Uterus (tissue), 3 donors: ENCODE measurements at regions not wholly inside any gene's neighbourhood (a gene's known extent, or its start where the extent isn't known, plus 50 kb on each side); places are given as distances from the start of the nearest gene placed in this dataset.
"Not testable (repeated sequence)": the region's sequence is repeated elsewhere in the genome, so short reads cannot be mapped to it uniquely, and the experiment has no call there.

Experiments used
- DNase-seq, 2 donors: peaks; one replicate each; pipeline ENCODE4 v3.0.0-alpha.2; 2019 to 2020
- H3K27ac ChIP-seq, 2 donors: fragments of 200-600 bp; sonication (generic); 1 replicate in 1 of 2; 2 replicates in 1 of 2; pipeline ENCODE4 v1.5.1; 2016 to 2018
- H3K27me3 ChIP-seq, 2 donors: fragments of 200-600 bp; sonication (generic); one replicate each; pipeline ENCODE4 v1.5.1; 2018 to 2019; ENCODE audit warnings: control low read depth in 1 of 2
- H3K36me3 ChIP-seq, 2 donors: fragments of 200-600 bp; sonication (generic); one replicate each; pipeline ENCODE4 v1.5.1; 2019; ENCODE audit warnings: control low read depth in 1 of 2
- H3K4me1 ChIP-seq, 2 donors: fragments of 200-600 bp; sonication (generic); one replicate each; pipeline ENCODE4 v1.5.1; 2018 to 2019; ENCODE audit warnings: control low read depth in 1 of 2
- H3K4me3 ChIP-seq, 2 donors: fragments of 200-600 bp; sonication (generic); 1 replicate in 1 of 2; 2 replicates in 1 of 2; pipeline ENCODE4 v1.5.1; 2018 to 2019; ENCODE audit warnings: mild to moderate bottlenecking in 1 of 2
- H3K9me3 ChIP-seq, 2 donors: fragments of 200-600 bp; sonication (generic); one replicate each; pipeline ENCODE4 v1.5.1; 2019; ENCODE audit warnings: control low read depth in 1 of 2
- POLR2A ChIP-seq, 2 donors: fragments of 450-650 bp; IDR thresholded peaks; one replicate each; pipeline ENCODE4 v1.6.1; 2016; ENCODE audit warnings: antibody characterized with exemption in 2 of 2, mild to moderate bottlenecking in 1 of 2, moderate library complexity in 1 of 2
- intact Hi-C: fragments of 100-400 bp; cut with DNase I; formaldehyde crosslinking; loops from one replicate; pipeline ENCODE4 v1.15.1; 2023; ENCODE audit warnings: low total_unique reads
- TF ChIP-seq, protein P1 (sequence below), 4 experiments: fragments of 200-600 bp in 2 of 4; fragments of 450-650 bp in 2 of 4; sonication (generic) in 2 of 4; IDR thresholded peaks; one replicate each; pipeline ENCODE4 v1.5.1; 2016 to 2019; ENCODE audit warnings: antibody characterized with exemption in 4 of 4, mild to moderate bottlenecking in 2 of 4, moderate library complexity in 1 of 4
- donor health status: DM: yes; HTN: yes; CAD: no.

DNA sequence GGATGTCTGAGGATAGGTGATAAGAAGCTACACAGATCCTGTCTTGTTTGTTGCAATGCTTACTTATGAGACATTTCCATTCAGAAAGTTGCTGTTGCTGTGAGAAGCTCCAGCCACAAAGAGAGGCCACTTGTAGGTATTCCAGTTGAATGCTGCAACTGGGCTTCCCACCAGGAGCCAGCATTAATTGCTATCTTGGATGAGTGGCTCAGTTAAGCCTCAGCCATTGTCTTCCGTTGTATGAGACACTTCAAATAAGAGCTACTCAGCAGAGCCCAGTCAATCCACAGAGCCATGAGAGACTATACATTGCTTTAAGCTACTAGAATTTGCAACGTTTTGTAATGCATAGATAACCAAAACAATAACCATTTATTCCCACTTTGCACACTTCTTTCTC, 104.3 kb upstream of the ARRDC3 start:
- Histone ChIP-seq H3K4me3 (no peak overlapping the region), H3K4me1 (no peaks in the 10 kb centered on the region), H3K27ac (no peak overlapping the region), H3K36me3 (no peaks in the 10 kb centered on the region), H3K9me3 (no peaks in the 10 kb centered on the region), H3K27me3 (no peaks in the 10 kb centered on the region)
- intact Hi-C loops = no loop called here
- TF ChIP-seq, protein P1, sequence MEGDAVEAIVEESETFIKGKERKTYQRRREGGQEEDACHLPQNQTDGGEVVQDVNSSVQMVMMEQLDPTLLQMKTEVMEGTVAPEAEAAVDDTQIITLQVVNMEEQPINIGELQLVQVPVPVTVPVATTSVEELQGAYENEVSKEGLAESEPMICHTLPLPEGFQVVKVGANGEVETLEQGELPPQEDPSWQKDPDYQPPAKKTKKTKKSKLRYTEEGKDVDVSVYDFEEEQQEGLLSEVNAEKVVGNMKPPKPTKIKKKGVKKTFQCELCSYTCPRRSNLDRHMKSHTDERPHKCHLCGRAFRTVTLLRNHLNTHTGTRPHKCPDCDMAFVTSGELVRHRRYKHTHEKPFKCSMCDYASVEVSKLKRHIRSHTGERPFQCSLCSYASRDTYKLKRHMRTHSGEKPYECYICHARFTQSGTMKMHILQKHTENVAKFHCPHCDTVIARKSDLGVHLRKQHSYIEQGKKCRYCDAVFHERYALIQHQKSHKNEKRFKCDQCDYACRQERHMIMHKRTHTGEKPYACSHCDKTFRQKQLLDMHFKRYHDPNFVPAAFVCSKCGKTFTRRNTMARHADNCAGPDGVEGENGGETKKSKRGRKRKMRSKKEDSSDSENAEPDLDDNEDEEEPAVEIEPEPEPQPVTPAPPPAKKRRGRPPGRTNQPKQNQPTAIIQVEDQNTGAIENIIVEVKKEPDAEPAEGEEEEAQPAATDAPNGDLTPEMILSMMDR (IDR thresholded peaks at IDR 0.05) = no peak
- TF ChIP-seq POLR2A (IDR thresholded peaks at IDR 0.05) = no peak
- no peak for DNase-seq

DNA sequence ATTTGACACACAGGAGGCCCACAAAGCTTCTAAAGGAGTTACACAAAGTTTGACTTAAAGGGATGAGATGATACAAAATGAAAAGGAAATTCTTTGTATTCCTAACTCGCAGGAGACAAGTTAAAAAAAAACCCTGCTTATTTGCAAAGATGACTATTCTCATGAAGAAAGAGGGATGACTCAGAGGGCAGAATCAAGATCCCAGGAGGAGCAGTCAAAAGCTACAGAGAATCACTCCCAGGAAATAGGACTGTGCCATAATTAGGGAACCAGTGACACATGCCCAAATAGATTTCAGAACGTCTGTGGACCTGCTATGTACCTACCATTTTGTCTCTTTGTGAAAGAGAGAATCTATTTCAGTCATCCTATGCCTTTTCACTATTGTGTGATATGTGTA, 103.5 kb upstream of the ARRDC3 start:
- H3K4me1 ChIP-seq = no peaks in the 10 kb centered on the region
- TF ChIP-seq POLR2A (IDR thresholded peaks at IDR 0.05) = no peak
- TF ChIP-seq, protein P1 (IDR thresholded peaks at IDR 0.05) = no peak
- DNase-seq = no peak
- intact Hi-C loops = no loop called here
- H3K9me3 ChIP-seq = no peaks in the 10 kb centered on the region
- no peak overlapping the region for H3K4me3 ChIP-seq
- H3K27ac ChIP-seq = no peak overlapping the region
- H3K36me3 ChIP-seq = no peaks in the 10 kb centered on the region
- H3K27me3 ChIP-seq = no peaks in the 10 kb centered on the region

DNA sequence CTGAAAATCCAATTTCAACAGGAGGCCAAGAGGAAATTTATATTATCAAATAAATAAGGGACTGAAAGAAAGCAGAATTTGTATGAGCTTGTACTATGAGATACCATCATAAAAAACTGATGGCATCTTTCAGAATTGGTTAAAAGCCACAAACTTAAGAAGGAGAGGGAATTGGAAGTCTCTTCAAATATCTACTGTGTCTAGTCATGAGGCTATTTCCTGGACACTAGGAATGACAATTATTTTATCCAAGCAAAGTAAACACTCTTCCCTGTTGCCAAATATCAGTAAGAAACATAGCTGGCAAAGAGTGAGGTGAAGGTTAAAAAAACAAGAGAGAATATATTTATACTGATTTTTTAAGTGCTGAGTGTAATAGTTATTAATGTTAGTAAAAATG, 101.5 kb upstream of the ARRDC3 start:
- DNase-seq = no peak
- Histone ChIP-seq H3K27me3 (no peaks in the 10 kb centered on the region), H3K27ac (no peak overlapping the region), H3K4me1 (no peaks in the 10 kb centered on the region), H3K9me3 (no peaks in the 10 kb centered on the region), H3K4me3 (no peak overlapping the region), H3K36me3 (no peaks in the 10 kb centered on the region)
- intact Hi-C loops = no loop called here
- TF ChIP-seq POLR2A (IDR thresholded peaks at IDR 0.05) = no peak
- TF ChIP-seq, protein P1 (IDR thresholded peaks at IDR 0.05) = no peak

DNA sequence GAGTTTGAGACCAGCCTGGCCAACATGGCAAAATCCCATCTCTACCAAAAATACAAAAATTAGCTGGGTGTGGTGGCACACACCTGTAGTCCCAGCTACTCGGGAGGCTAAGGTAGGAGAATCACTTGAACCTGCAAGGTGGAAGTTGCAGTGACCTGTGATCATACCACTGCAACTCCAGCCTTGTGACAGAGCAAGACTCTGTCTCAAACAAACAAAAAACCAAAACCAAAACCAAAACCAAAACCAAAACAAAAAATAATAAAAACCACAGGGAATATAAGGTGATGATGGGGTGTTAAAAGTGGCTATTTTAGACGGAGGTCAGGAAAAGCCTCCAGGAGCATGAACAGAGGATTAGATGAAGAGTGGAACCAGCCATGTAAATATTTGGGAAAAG, 96.3 kb upstream of the ARRDC3 start:
- DNase-seq, intact Hi-C loops, H3K36me3 ChIP-seq, H3K27me3 ChIP-seq, H3K27ac ChIP-seq, H3K4me3 ChIP-seq, H3K9me3 ChIP-seq, H3K4me1 ChIP-seq: not testable (repeated sequence)

DNA sequence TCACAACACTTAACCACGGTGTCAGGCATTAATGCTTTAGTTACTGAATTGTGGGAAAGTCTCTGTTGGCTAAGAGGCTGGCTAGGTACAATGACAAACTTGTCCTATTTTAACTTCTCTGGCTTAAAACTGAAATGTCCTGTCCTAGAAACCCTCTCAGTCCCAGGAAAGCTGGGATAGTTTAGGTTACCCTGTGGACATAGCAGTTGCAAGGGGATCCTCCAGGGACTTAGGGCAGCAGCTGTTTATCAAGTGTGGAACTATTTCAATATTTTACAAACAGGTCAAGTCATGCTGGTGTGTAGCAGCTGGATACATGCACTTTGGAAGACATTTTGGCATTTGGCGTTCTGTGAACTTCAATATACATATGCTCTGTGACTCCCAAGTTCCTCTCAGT, 95.0 kb upstream of the ARRDC3 start:
- Histone ChIP-seq H3K27ac (no peak overlapping the region), H3K36me3 (no peaks in the 10 kb centered on the region), H3K4me1 (no peaks in the 10 kb centered on the region), H3K4me3 (no peak overlapping the region), H3K9me3 (no peaks in the 10 kb centered on the region), H3K27me3 (no peaks in the 10 kb centered on the region)
- no peak for TF ChIP-seq POLR2A (IDR thresholded peaks at IDR 0.05)
- TF ChIP-seq, protein P1 (IDR thresholded peaks at IDR 0.05) = no peak
- DNase-seq = no peak
- intact Hi-C loops = no loop called here

DNA sequence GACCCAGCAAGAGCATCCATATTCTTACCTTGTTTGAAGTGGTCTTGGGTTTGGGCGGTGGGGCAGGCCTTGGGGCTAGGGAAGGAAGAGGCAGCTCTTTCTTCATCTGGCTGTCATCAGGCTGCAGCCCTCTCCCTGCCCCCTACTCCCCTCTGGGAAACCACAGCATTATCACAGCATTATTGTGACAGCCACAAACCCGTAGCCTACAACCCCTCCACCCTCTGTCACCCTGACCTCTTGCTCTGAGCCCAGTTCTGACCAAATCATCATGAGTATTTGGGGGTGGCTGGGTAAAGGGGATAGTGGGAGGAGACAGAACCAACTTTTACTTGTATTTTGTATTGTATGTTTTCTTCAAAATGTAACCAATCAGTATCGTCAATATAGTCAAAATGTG, 94.3 kb upstream of the ARRDC3 start:
- Histone ChIP-seq H3K36me3 (no peaks in the 10 kb centered on the region), H3K4me3 (no peak overlapping the region), H3K9me3 (no peaks in the 10 kb centered on the region), H3K4me1 (no peaks in the 10 kb centered on the region), H3K27me3 (no peaks in the 10 kb centered on the region), H3K27ac (no peak overlapping the region)
- intact Hi-C loops = no loop called here
- no peak for DNase-seq
- TF ChIP-seq, protein P1 (IDR thresholded peaks at IDR 0.05) = no peak
